H1 (cell line): ENCODE measurements at regions not wholly inside any gene's neighbourhood (a gene's known extent, or its start where the extent isn't known, plus 50 kb on each side); places are given as distances from the start of the nearest gene placed in this dataset.

Experiments used
- CBX8 ChIP-seq: fragments of 300-800, 300-1000 bp; sonication (generic); IDR thresholded peaks from 2 replicates; pipeline ENCODE4 v1.7.1; 2016; ENCODE audit warnings: low read depth, low read length, borderline replicate concordance
- CTCF ChIP-seq, 3 experiments: IDR thresholded peaks; 1 replicate in 2 of 3; 2 replicates in 1 of 3; pipeline versions ENCODE4 v1.5.1 to v1.6.1; 2011; ENCODE audit warnings: low read length in 3 of 3, mild to moderate bottlenecking in 3 of 3, inconsistent platforms in 2 of 3, low read depth in 1 of 3, moderate library complexity in 1 of 3; ENCODE audit not compliant: insufficient read depth in 1 of 3; ENCODE audit errors: control extremely low read depth in 1 of 3
- KDM5A ChIP-seq: fragments of 200-600 bp; IDR thresholded peaks from 2 replicates; pipeline ENCODE4 v1.7.1; 2012; ENCODE audit warnings: mild to moderate bottlenecking, low read length, inconsistent platforms, mixed read lengths
- MAFK ChIP-seq: IDR thresholded peaks from 2 replicates; pipeline ENCODE4 v1.6.1; 2012; ENCODE audit warnings: low read depth, mild to moderate bottlenecking, improper control_type of control experiment, low read length
- SAP30 ChIP-seq: fragments of 300-600 bp; sonication (generic); IDR thresholded peaks from 2 replicates; pipeline ENCODE4 v1.7.1; 2012; ENCODE audit warnings: low read length, moderate library complexity, mild to moderate bottlenecking, inconsistent platforms; ENCODE audit not compliant: insufficient read depth, insufficient replicate concordance
- SIN3A ChIP-seq, 2 experiments: IDR thresholded peaks in 1 of 2; conservative IDR thresholded peaks in 1 of 2; 2 replicates each; pipeline ENCODE4 v1.6.1; 2011 to 2012; ENCODE audit warnings: low read length in 2 of 2, improper control_type of control experiment in 1 of 2, low read depth in 1 of 2, mild to moderate bottlenecking in 1 of 2
- SRF ChIP-seq: IDR thresholded peaks from 2 replicates; pipeline ENCODE4 v1.6.1; 2011; ENCODE audit warnings: mild to moderate bottlenecking, low read depth, low read length, moderate library complexity

- TF ChIP-seq SIN3A (conservative IDR thresholded peaks at IDR 0.05 in 1 of 2, IDR thresholded peaks at IDR 0.05 in 1 of 2; ENCODE audit: low read depth in 1 of 2, low read length in 2 of 2), result no peak
- no peak for TF ChIP-seq SRF
- TF ChIP-seq CTCF (IDR thresholded peaks at IDR 0.05; ENCODE audit: control extremely low read depth in 1 of 3, insufficient read depth in 1 of 3, low read depth in 1 of 3, low read length in 3 of 3), result no peak
- no peak for TF ChIP-seq MAFK
- no peak for TF ChIP-seq SAP30
- TF ChIP-seq CBX8, result no peak
- no peak for TF ChIP-seq KDM5A
These were observed 322.7 kb downstream of the SUCLA2 start (continued) for GRCh38 chr13:47678201-47678968.
